Muscle layer of colon (tissue), 2 donors: ENCODE measurements at regions not wholly inside any gene's neighbourhood (a gene's known extent, or its start where the extent isn't known, plus 50 kb on each side); places are given as distances from the start of the nearest gene placed in this dataset.

ENCODE experiments used
- H3K27ac ChIP-seq: one replicate; pipeline ENCODE4 v1.7.0; 2013; ENCODE audit warnings: low read depth, mild to moderate bottlenecking, low read length, moderate library complexity
- H3K27me3 ChIP-seq, 2 donors: one replicate each; pipeline ENCODE4 v1.7.0; 2013; ENCODE audit warnings: low read length in 2 of 2, mild to moderate bottlenecking in 2 of 2; ENCODE audit not compliant: insufficient read depth in 2 of 2, control insufficient read depth in 1 of 2
- H3K36me3 ChIP-seq: one replicate; pipeline ENCODE4 v1.7.0; 2013; ENCODE audit warnings: mild to moderate bottlenecking, low read length; ENCODE audit not compliant: insufficient read depth
- H3K4me1 ChIP-seq: one replicate; pipeline ENCODE4 v1.7.0; 2013; ENCODE audit warnings: mild to moderate bottlenecking, low read length; ENCODE audit not compliant: insufficient read depth
- H3K4me3 ChIP-seq, 2 donors: one replicate each; pipeline ENCODE4 v1.7.0; 2013; ENCODE audit warnings: low read length in 2 of 2, low read depth in 1 of 2, mild to moderate bottlenecking in 1 of 2, moderate library complexity in 1 of 2
- H3K9ac ChIP-seq: one replicate; pipeline ENCODE4 v1.7.0; 2013; ENCODE audit warnings: low read length
- H3K9me3 ChIP-seq: one replicate; pipeline ENCODE4 v1.7.0; 2013; ENCODE audit warnings: mild to moderate bottlenecking, low read length
- donor health status: abdominal sarcoma.
- donor health status: Adenocarcinoma of cecum.

- Histone ChIP-seq H3K9me3 (peaks cover 7% of the 10 kb centered on the region), H3K9ac (no peak overlapping the region), H3K36me3 (no peaks in the 10 kb centered on the region), H3K27ac (no peak overlapping the region), H3K4me1 (no peaks in the 10 kb centered on the region), H3K27me3 (no peaks in the 10 kb centered on the region), H3K4me3 (no peak overlapping the region)
Observed at GRCh38 chr5:171676286-171676944, 109.2 kb upstream of the SMIM23 start.

GRCh38 chr5:171678646-171679045, 107.0 kb upstream of the SMIM23 start:
- no peaks in the 10 kb centered on the region for H3K36me3 ChIP-seq
- H3K4me1 ChIP-seq: no peaks in the 10 kb centered on the region
- H3K4me3 ChIP-seq: no peak overlapping the region
- no peak overlapping the region for H3K9ac ChIP-seq
- no peak overlapping the region for H3K27ac ChIP-seq
- H3K27me3 ChIP-seq: no peaks in the 10 kb centered on the region
- peaks cover 6% of the 10 kb centered on the region for H3K9me3 ChIP-seq

- H3K4me1 ChIP-seq: no peaks in the 10 kb centered on the region
- H3K4me3 ChIP-seq: no peak overlapping the region
- no peaks in the 10 kb centered on the region for H3K9me3 ChIP-seq
- no peaks in the 10 kb centered on the region for H3K27me3 ChIP-seq
- H3K36me3 ChIP-seq: no peaks in the 10 kb centered on the region
- H3K27ac ChIP-seq: no peak overlapping the region
- no peak overlapping the region for H3K9ac ChIP-seq
Observed at GRCh38 chr5:171680485-171680884, 105.1 kb upstream of the SMIM23 start.

- Histone ChIP-seq H3K27ac (no peak overlapping the region), H3K36me3 (no peaks in the 10 kb centered on the region), H3K4me3 (no peak overlapping the region), H3K27me3 (no peaks in the 10 kb centered on the region), H3K9me3 (no peaks in the 10 kb centered on the region), H3K4me1 (no peaks in the 10 kb centered on the region), H3K9ac (no peak overlapping the region)
Observed at GRCh38 chr5:171681061-171681460, 104.6 kb upstream of the SMIM23 start.

GRCh38 chr5:171681677-171682076, 103.9 kb upstream of the SMIM23 start:
- Histone ChIP-seq H3K4me1 (no peaks in the 10 kb centered on the region), H3K27ac (no peak overlapping the region), H3K4me3 (no peak overlapping the region), H3K27me3 (no peaks in the 10 kb centered on the region), H3K9me3 (no peaks in the 10 kb centered on the region), H3K9ac (no peak overlapping the region), H3K36me3 (no peaks in the 10 kb centered on the region)

GRCh38 chr5:171682801-171683200, 102.8 kb upstream of the SMIM23 start:
- Histone ChIP-seq H3K27me3 (no peaks in the 10 kb centered on the region), H3K9me3 (no peaks in the 10 kb centered on the region), H3K36me3 (no peaks in the 10 kb centered on the region), H3K27ac (no peak overlapping the region), H3K4me1 (no peaks in the 10 kb centered on the region), H3K9ac (no peak overlapping the region), H3K4me3 (no peak overlapping the region)

- Histone ChIP-seq H3K27me3 (no peaks in the 10 kb centered on the region), H3K27ac (no peak overlapping the region), H3K4me1 (no peaks in the 10 kb centered on the region), H3K4me3 (no peak overlapping the region), H3K36me3 (no peaks in the 10 kb centered on the region), H3K9me3 (no peaks in the 10 kb centered on the region), H3K9ac (no peak overlapping the region)
Observed at GRCh38 chr5:171684169-171684568, 101.4 kb upstream of the SMIM23 start.

- no peaks in the 10 kb centered on the region for H3K4me1 ChIP-seq
- no peaks in the 10 kb centered on the region for H3K27me3 ChIP-seq
- H3K9ac ChIP-seq: no peak overlapping the region
- no peaks in the 10 kb centered on the region for H3K9me3 ChIP-seq
- H3K27ac ChIP-seq: no peak overlapping the region
- no peak overlapping the region for H3K4me3 ChIP-seq
- H3K36me3 ChIP-seq: no peaks in the 10 kb centered on the region
Observed at GRCh38 chr5:171688696-171689495, 96.7 kb upstream of the SMIM23 start.

- Histone ChIP-seq H3K4me1 (no peaks in the 10 kb centered on the region), H3K27ac (no peak overlapping the region), H3K36me3 (no peaks in the 10 kb centered on the region), H3K9me3 (no peaks in the 10 kb centered on the region), H3K4me3 (no peak overlapping the region), H3K9ac (no peak overlapping the region), H3K27me3 (no peaks in the 10 kb centered on the region)
Observed at GRCh38 chr5:171689853-171690417, 95.7 kb upstream of the SMIM23 start.

- Histone ChIP-seq H3K9ac (no peak overlapping the region), H3K36me3 (no peaks in the 10 kb centered on the region), H3K9me3 (no peaks in the 10 kb centered on the region), H3K4me1 (no peaks in the 10 kb centered on the region), H3K27ac (no peak overlapping the region), H3K4me3 (no peak overlapping the region), H3K27me3 (no peaks in the 10 kb centered on the region)
Observed at GRCh38 chr5:171692107-171692506, 93.5 kb upstream of the SMIM23 start.

- no peaks in the 10 kb centered on the region for H3K36me3 ChIP-seq
- H3K4me3 ChIP-seq: no peak overlapping the region
- no peaks in the 10 kb centered on the region for H3K27me3 ChIP-seq
- no peak overlapping the region for H3K27ac ChIP-seq
- no peaks in the 10 kb centered on the region for H3K4me1 ChIP-seq
- H3K9me3 ChIP-seq: no peaks in the 10 kb centered on the region
- H3K9ac ChIP-seq: no peak overlapping the region
Observed at GRCh38 chr5:171692936-171693335, 92.7 kb upstream of the SMIM23 start.
